Stimulated activated CD4-positive, alpha-beta T cell treated with anti-CD3 and anti-CD28 coated beads, Interleukin-2, amount 100 ng/mL, for 48 hours (primary cell): ENCODE measurements at regions not wholly inside any gene's neighbourhood (a gene's known extent, or its start where the extent isn't known, plus 50 kb on each side); places are given as distances from the start of the nearest gene placed in this dataset.

Experiments used
- DNase-seq, 2 donors: peaks; one replicate each; pipeline ENCODE4 v3.0.0-alpha.2; 2020

GRCh38 chr14:26932606-26933005 lies 334.8 kb upstream of the NOVA1 start:
- no peak for DNase-seq

GRCh38 chr14:26933431-26933830 lies 335.6 kb upstream of the NOVA1 start:
- DNase-seq: no peak

- DNase-seq: no peak
Measured at GRCh38 chr14:26934151-26934550, 336.3 kb upstream of the NOVA1 start.

GRCh38 chr14:26935733-26936132 lies 337.9 kb upstream of the NOVA1 start:
- no peak for DNase-seq

GRCh38 chr14:26938054-26938453 lies 340.2 kb upstream of the NOVA1 start:
- no peak for DNase-seq

- no peak for DNase-seq
Measured at GRCh38 chr14:26939755-26940154, 341.9 kb upstream of the NOVA1 start.

GRCh38 chr14:26941521-26941920 lies 343.7 kb upstream of the NOVA1 start:
- DNase-seq: no peak

- DNase-seq: no peak
Measured at GRCh38 chr14:26947265-26947664, 349.4 kb upstream of the NOVA1 start.

- no peak for DNase-seq
Measured at GRCh38 chr14:26959437-26959836, 361.6 kb upstream of the NOVA1 start.

- no peak for DNase-seq
Measured at GRCh38 chr14:26959972-26960660, 362.3 kb upstream of the NOVA1 start.

- no peak for DNase-seq
Measured at GRCh38 chr14:26963711-26964110, 365.9 kb upstream of the NOVA1 start.

- DNase-seq: no peak
Measured at GRCh38 chr14:26965490-26965889, 367.7 kb upstream of the NOVA1 start.

GRCh38 chr14:26966908-26967307 lies 369.1 kb upstream of the NOVA1 start:
- no peak for DNase-seq

- no peak for DNase-seq
Measured at GRCh38 chr14:26974965-26975364, 377.1 kb upstream of the NOVA1 start.

GRCh38 chr14:26982071-26982470 lies 384.2 kb upstream of the NOVA1 start:
- DNase-seq: no peak

GRCh38 chr14:26984311-26985177 lies 386.7 kb upstream of the NOVA1 start:
- peak; percentile 8 to 13 for DNase-seq

GRCh38 chr14:26987744-26988363 lies 390.0 kb upstream of the NOVA1 start:
- DNase-seq: no peak

GRCh38 chr14:26990946-26991345 lies 393.1 kb upstream of the NOVA1 start:
- no peak for DNase-seq

GRCh38 chr14:26992403-26993115 lies 394.7 kb upstream of the NOVA1 start:
- no peak for DNase-seq

- DNase-seq: no peak
Measured at GRCh38 chr14:26993556-26993955, 395.7 kb upstream of the NOVA1 start.

- no peak for DNase-seq
Measured at GRCh38 chr14:26995301-26995700, 397.5 kb upstream of the NOVA1 start.

- DNase-seq: no peak
Measured at GRCh38 chr14:26996246-26996645, 398.4 kb upstream of the NOVA1 start.

GRCh38 chr14:27002179-27002578 lies 404.3 kb upstream of the NOVA1 start:
- DNase-seq: no peak
